H1 (cell line): ENCODE measurements at regions not wholly inside any gene's neighbourhood (a gene's known extent, or its start where the extent isn't known, plus 50 kb on each side); places are given as distances from the start of the nearest gene placed in this dataset.

Experiments
- ASH2L ChIP-seq: fragments of 200-600, 300-600 bp; sonication (generic); IDR thresholded peaks from one replicate; pipeline ENCODE4 v1.7.1; 2017; ENCODE audit warnings: low read length
- EP300 ChIP-seq, 2 experiments: IDR thresholded peaks; 1 replicate in 1 of 2; 2 replicates in 1 of 2; pipeline ENCODE4 v1.6.1; 2011 to 2012; ENCODE audit warnings: low read depth in 2 of 2, low read length in 2 of 2, mild to moderate bottlenecking in 2 of 2, borderline replicate concordance in 1 of 2, inconsistent platforms in 1 of 2, moderate library complexity in 1 of 2
- NRF1 ChIP-seq: IDR thresholded peaks from 2 replicates; pipeline ENCODE4 v1.6.1; 2011; ENCODE audit warnings: mild to moderate bottlenecking, low read depth, low read length, improper control_type of control experiment
- POU5F1 ChIP-seq: IDR thresholded peaks from 2 replicates; pipeline ENCODE4 v1.6.1; 2011; ENCODE audit warnings: low read depth, mild to moderate bottlenecking, low read length, moderate library complexity
- SUZ12 ChIP-seq: fragments of 200-600 bp; sonication (generic); IDR thresholded peaks from 2 replicates; pipeline ENCODE4 v1.6.1; 2012; ENCODE audit warnings: mild to moderate bottlenecking, inconsistent platforms, low read length, moderate library complexity, mixed read lengths

GRCh38 chr7:119329715-119330114 lies 943.3 kb upstream of the KCND2 start (continued):
- TF ChIP-seq ASH2L = no peak
- no peak for TF ChIP-seq EP300 (IDR thresholded peaks at IDR 0.05; ENCODE audit: borderline replicate concordance in 1 of 2, low read depth in 2 of 2, low read length in 2 of 2)
- TF ChIP-seq NRF1 = no peak
- TF ChIP-seq SUZ12 = no peak
- TF ChIP-seq POU5F1 = no peak
